Activated naive CD4-positive, alpha-beta T cell treated with anti-CD3 and anti-CD28 coated beads, Interleukin-2, amount 10 ng/mL, durations not matched to agents 7 days and 5 days (primary cell): ENCODE measurements at regions not wholly inside any gene's neighbourhood (a gene's known extent, or its start where the extent isn't known, plus 50 kb on each side); places are given as distances from the start of the nearest gene placed in this dataset.

Experiments
- CTCF ChIA-PET: fragments of 350-600 bp; sonication (Branson Sonifier 250); formaldehyde crosslinking; loops from one replicate; lab custom pipeline; 2021; ENCODE audit warnings: antibody characterized with exemption; lab: Charles Lee
- DNase-seq: peaks from one replicate; pipeline ENCODE4 v3.0.0-alpha.2; 2020
- H3K27ac Mint-ChIP-seq: one replicate; pipeline ENCODE4 v1.8.0; 2021; ENCODE audit warnings: mild to moderate bottlenecking, moderate library complexity, mixed read lengths
- H3K27me3 Mint-ChIP-seq: one replicate; pipeline ENCODE4 v1.8.0; 2021; ENCODE audit warnings: mild to moderate bottlenecking, mixed read lengths
- H3K36me3 Mint-ChIP-seq: one replicate; pipeline ENCODE4 v1.8.0; 2021; ENCODE audit warnings: mixed read lengths
- H3K4me1 Mint-ChIP-seq: one replicate; pipeline ENCODE4 v1.8.0; 2021; ENCODE audit warnings: mixed read lengths
- H3K4me3 Mint-ChIP-seq: one replicate; pipeline ENCODE4 v1.8.0; 2021; ENCODE audit warnings: mild to moderate bottlenecking, moderate library complexity, mixed read lengths
- H3K9me3 Mint-ChIP-seq: one replicate; pipeline ENCODE4 v1.8.0; 2021; ENCODE audit warnings: mixed read lengths

DNA sequence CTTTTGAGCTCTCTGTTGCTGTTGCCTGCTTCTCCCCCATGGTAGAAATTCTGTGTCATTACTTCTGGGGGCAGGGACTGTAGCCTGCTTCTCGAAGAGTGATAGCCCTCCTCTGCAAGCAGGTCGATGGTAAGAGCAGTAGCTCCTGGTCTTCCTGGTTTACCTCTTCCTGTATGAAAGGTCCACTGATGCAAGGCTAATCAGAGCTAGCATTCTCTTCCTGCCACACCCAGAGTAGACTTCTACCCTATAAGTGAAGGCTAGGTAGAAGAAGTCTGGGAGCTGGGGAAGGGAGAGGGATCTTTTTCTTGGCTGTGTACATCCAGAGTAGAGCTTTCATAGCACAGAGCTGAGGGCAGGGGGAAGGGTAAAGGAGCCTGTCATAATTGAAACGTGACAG lies 357.0 kb downstream of the SQOR start:
- peaks cover 3% of the 10 kb centered on the region for H3K9me3 Mint-ChIP-seq
- H3K4me3 Mint-ChIP-seq = no peak overlapping the region
- DNase-seq = no peak
- CTCF ChIA-PET = no interaction called here
- H3K36me3 Mint-ChIP-seq = no peaks in the 10 kb centered on the region
- H3K4me1 Mint-ChIP-seq = no peaks in the 10 kb centered on the region
- H3K27ac Mint-ChIP-seq = no peak overlapping the region
- H3K27me3 Mint-ChIP-seq = no peaks in the 10 kb centered on the region

DNA sequence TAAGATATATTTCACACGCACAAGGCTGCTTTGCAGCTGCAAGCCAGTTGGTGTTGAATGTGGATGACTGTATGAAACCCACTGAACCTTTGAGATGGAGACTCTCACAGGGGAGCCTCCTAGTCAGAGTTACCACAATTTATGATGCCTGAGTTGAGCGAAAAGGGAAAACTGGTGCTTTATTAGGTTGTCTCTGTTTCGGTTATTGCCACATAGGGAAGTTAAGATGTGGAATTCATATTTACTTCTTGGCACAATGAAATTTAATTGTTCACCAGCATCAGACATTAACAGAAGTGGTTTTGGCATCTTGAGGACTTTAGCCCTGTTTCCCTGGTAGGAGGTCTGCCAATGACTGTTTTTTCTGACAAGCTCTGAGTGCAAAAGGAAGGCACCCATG lies 358.2 kb downstream of the SQOR start:
- Mint-ChIP-seq H3K27me3 (no peaks in the 10 kb centered on the region), H3K27ac (no peak overlapping the region), H3K4me3 (no peak overlapping the region), H3K9me3 (peaks cover 2% of the 10 kb centered on the region), H3K36me3 (no peaks in the 10 kb centered on the region), H3K4me1 (no peaks in the 10 kb centered on the region)
- CTCF ChIA-PET = no interaction called here
- no peak for DNase-seq

DNA sequence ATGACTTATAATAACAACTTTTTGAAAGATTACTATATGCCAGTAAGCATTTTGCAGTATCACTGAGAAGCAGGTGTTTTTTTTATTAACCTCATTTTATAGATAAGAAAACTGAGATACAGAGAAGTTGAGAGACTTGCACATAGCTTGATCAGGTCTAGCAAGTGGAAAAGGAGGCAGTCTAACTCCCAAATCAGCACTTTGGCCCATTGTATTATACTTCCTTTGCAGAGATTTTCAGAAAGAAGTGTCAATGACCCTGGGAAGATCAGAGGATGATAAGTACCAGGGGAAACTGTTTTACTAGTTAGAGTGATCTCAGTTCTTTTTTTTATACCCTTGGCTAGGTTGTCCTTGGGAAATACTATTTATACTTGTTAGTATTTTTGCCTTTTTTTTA lies 358.7 kb downstream of the SQOR start:
- Mint-ChIP-seq H3K36me3 (no peaks in the 10 kb centered on the region), H3K9me3 (peaks cover 2% of the 10 kb centered on the region), H3K4me3 (no peak overlapping the region), H3K27ac (no peak overlapping the region), H3K4me1 (no peaks in the 10 kb centered on the region), H3K27me3 (no peaks in the 10 kb centered on the region)
- CTCF ChIA-PET = no interaction called here
- DNase-seq = no peak

DNA sequence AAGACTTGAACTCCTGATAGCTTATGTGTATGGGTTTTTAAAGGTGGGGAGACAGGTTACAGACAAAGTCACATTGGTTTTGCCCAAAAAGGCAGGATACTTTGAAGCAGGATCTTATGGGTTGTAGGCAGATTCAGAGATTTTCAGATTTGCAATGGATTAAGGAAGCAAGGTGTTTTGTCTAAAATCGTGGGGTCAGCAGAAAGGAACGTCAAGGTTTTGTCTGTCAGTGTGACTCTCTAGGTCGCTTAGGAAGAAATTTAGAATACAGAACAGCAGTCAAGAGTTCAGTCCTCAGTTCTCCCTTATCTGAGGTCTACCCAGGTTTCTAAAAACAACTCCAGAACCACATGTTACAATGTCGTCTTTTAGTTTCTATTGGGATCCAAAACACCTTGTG lies 361.0 kb downstream of the SQOR start:
- Mint-ChIP-seq H3K9me3 (no peaks in the 10 kb centered on the region), H3K4me1 (no peaks in the 10 kb centered on the region), H3K36me3 (no peaks in the 10 kb centered on the region), H3K27ac (no peak overlapping the region), H3K4me3 (no peak overlapping the region), H3K27me3 (no peaks in the 10 kb centered on the region)
- CTCF ChIA-PET = no interaction called here
- no peak for DNase-seq

DNA sequence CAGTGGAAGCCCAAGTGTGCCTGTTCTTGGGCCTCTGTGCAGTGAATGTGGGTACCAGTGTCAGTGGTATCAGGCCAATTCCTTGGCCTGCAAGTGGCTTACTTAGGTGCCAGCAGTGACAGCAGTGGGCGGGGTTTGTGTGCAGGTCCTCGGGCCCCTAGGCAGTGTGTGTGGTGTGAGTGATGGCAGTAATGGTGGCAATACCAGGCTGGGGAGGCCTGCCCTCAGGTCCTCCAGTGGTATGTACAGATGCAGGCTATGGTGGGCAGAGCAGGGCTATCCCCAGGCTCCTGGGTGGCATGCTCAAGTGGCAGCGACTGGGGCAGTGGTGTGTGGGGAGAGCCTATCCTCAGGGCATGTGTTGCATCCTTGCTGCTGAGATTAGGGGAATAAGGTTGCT lies 379.7 kb downstream of the SQOR start:
- CTCF ChIA-PET = no interaction called here
- Mint-ChIP-seq H3K27me3 (no peaks in the 10 kb centered on the region), H3K4me3 (no peak overlapping the region), H3K27ac (no peak overlapping the region), H3K4me1 (no peaks in the 10 kb centered on the region), H3K9me3 (peaks cover 24% of the 10 kb centered on the region), H3K36me3 (no peaks in the 10 kb centered on the region)
- DNase-seq = no peak

- no peaks in the 10 kb centered on the region for H3K27me3 Mint-ChIP-seq
- CTCF ChIA-PET = no interaction called here
- H3K4me3 Mint-ChIP-seq = no peak overlapping the region
- peaks cover 2% of the 10 kb centered on the region for H3K9me3 Mint-ChIP-seq
- no peak overlapping the region for H3K27ac Mint-ChIP-seq
- no peaks in the 10 kb centered on the region for H3K36me3 Mint-ChIP-seq
- no peaks in the 10 kb centered on the region for H3K4me1 Mint-ChIP-seq
- DNase-seq = no peak
Observed at GRCh38 chr15:46034755-46035154, 399.9 kb downstream of the SQOR start.

- no peaks in the 10 kb centered on the region for H3K27me3 Mint-ChIP-seq
Observed at GRCh38 chr15:46039703-46040102, 404.9 kb downstream of the SQOR start.

GRCh38 chr15:46041905-46042304 lies 407.1 kb downstream of the SQOR start:
- Mint-ChIP-seq H3K9me3 (peaks cover 3% of the 10 kb centered on the region), H3K27me3 (no peaks in the 10 kb centered on the region), H3K36me3 (no peaks in the 10 kb centered on the region), H3K27ac (no peak overlapping the region), H3K4me1 (no peaks in the 10 kb centered on the region), H3K4me3 (no peak overlapping the region)
- CTCF ChIA-PET = no interaction called here
- DNase-seq = no peak

More at GRCh38 chr15:46039703-46040102, 404.9 kb downstream of the SQOR start:
- no peaks in the 10 kb centered on the region for H3K36me3 Mint-ChIP-seq
- DNase-seq = no peak
- H3K9me3 Mint-ChIP-seq = peaks cover 2% of the 10 kb centered on the region
- CTCF ChIA-PET = no interaction called here
- no peak overlapping the region for H3K27ac Mint-ChIP-seq
- no peak overlapping the region for H3K4me3 Mint-ChIP-seq
- H3K4me1 Mint-ChIP-seq = no peaks in the 10 kb centered on the region

GRCh38 chr15:46059921-46060594 lies 425.2 kb downstream of the SQOR start:
- CTCF ChIA-PET = no interaction called here

DNA sequence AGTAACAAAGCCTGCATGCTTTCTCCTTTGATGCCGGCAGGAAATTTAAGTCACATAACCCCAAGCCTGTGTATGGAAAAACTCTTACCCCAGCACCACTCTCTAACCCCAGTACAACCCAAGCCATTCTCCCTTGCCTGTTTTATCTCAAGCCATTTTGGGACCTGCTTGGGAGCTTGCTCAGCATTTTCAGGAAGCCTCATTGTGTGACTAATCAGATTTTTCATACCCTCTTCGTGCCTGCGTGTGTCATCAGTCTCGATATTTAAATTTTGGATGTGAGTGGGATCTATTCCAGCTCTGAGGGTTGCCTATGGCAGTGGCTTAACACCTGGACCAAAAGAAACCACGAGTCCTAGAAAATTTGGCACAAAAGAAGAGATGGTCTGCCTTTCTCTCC lies 426.2 kb downstream of the SQOR start:
- Mint-ChIP-seq H3K27me3 (no peaks in the 10 kb centered on the region), H3K4me3 (no peak overlapping the region), H3K9me3 (peaks cover 2% of the 10 kb centered on the region), H3K4me1 (no peaks in the 10 kb centered on the region), H3K27ac (no peak overlapping the region), H3K36me3 (no peaks in the 10 kb centered on the region)
- DNase-seq = no peak
- CTCF ChIA-PET = no interaction called here

More at GRCh38 chr15:46059921-46060594, 425.2 kb downstream of the SQOR start:
- Mint-ChIP-seq H3K27ac (no peak overlapping the region), H3K4me1 (no peaks in the 10 kb centered on the region), H3K36me3 (no peaks in the 10 kb centered on the region), H3K27me3 (no peaks in the 10 kb centered on the region), H3K9me3 (peaks cover 2% of the 10 kb centered on the region), H3K4me3 (no peak overlapping the region)
- DNase-seq = no peak

DNA sequence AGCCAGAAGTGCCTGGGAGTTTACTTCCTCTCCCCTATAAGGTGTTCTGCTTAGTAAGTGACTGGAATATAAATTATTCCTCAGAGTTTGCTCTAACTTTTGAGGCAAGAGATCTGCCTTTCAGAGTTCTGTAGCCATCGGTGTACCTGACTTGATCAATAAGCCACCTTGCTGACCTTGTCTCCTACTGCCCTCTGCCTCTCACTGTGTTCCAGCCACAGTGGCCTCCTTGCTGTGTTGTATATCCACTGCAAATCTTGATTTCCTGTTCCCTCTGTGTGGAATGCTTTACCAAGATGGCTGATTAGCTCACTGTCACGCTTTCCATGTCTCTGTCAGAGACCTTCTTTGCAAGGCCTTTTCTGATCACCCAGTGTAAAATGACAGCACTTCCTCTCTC lies 442.4 kb downstream of the SQOR start:
- Mint-ChIP-seq H3K4me3 (no peak overlapping the region), H3K36me3 (no peaks in the 10 kb centered on the region), H3K27ac (no peak overlapping the region), H3K27me3 (no peaks in the 10 kb centered on the region), H3K4me1 (no peaks in the 10 kb centered on the region), H3K9me3 (no peaks in the 10 kb centered on the region)
- no peak for DNase-seq
- CTCF ChIA-PET = no interaction called here

GRCh38 chr15:46079046-46079445 lies 444.2 kb downstream of the SQOR start:
- H3K4me3 Mint-ChIP-seq = no peak overlapping the region
- no peaks in the 10 kb centered on the region for H3K27me3 Mint-ChIP-seq
- no peaks in the 10 kb centered on the region for H3K4me1 Mint-ChIP-seq
- no peak for DNase-seq
- H3K9me3 Mint-ChIP-seq = no peaks in the 10 kb centered on the region
- CTCF ChIA-PET = no interaction called here
- no peaks in the 10 kb centered on the region for H3K36me3 Mint-ChIP-seq
- no peak overlapping the region for H3K27ac Mint-ChIP-seq

DNA sequence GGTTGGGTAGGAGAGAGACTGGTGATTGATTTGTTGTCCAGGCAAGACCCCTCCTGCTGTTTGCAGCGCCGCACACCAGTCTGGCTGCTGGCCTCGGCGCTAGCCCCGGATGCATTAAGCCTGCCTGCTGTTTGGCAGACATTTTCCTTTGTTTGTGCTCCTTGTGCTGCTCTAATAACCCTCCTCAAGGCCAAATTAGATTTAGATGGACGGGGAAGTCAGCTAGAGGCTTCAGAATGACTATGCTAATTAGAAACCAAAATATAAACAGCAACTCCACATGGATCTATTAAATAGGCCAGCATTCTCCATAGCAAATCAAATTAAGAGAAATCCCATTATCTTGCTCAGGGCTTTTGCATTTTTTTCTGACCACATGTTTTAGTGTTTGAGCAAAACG lies 445.2 kb downstream of the SQOR start:
- H3K4me3 Mint-ChIP-seq = no peak overlapping the region
- no peaks in the 10 kb centered on the region for H3K36me3 Mint-ChIP-seq
- no peaks in the 10 kb centered on the region for H3K4me1 Mint-ChIP-seq
- no peak overlapping the region for H3K27ac Mint-ChIP-seq
- CTCF ChIA-PET = no interaction called here
- H3K27me3 Mint-ChIP-seq = no peaks in the 10 kb centered on the region
- no peak for DNase-seq
- H3K9me3 Mint-ChIP-seq = no peaks in the 10 kb centered on the region

- DNase-seq = no peak
- no peak overlapping the region for H3K27ac Mint-ChIP-seq
- no peaks in the 10 kb centered on the region for H3K4me1 Mint-ChIP-seq
- H3K27me3 Mint-ChIP-seq = no peaks in the 10 kb centered on the region
- H3K9me3 Mint-ChIP-seq = no peaks in the 10 kb centered on the region
- CTCF ChIA-PET = interaction anchor here (0.9 kb wide), 1 partner anchor 223 kb away, joined by 3 read pairs; no protein-coding TSS in a partner anchor
- H3K36me3 Mint-ChIP-seq = no peaks in the 10 kb centered on the region
- no peak overlapping the region for H3K4me3 Mint-ChIP-seq
Observed at GRCh38 chr15:46088486-46089445, 453.9 kb downstream of the SQOR start.

DNA sequence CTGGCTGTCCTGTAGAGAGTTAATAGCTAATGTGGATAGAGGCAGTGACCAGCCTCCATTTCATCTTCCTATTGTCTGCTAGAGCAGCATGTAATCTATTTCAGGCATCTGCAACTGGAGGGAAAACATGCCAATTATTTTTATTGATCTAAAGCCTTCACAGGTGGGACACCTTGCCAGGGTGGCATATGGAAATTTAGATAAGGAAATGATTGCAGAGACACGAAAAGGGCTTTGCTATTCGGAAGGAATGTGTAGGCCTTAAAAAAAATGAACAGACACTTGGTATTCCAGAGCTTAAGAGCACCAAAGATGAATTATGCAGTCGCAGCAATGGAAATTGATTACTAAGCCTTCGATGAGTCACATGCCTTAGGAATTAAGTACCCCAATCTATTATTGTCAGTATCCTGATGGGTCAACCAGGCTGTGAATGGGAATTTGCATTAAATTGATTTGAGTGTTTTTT lies 454.7 kb downstream of the SQOR start:
- no peak for DNase-seq
- H3K9me3 Mint-ChIP-seq = no peaks in the 10 kb centered on the region
- H3K27ac Mint-ChIP-seq = no peak overlapping the region
- H3K36me3 Mint-ChIP-seq = no peaks in the 10 kb centered on the region
- CTCF ChIA-PET = interaction anchor here (1.3 kb wide), 1 partner anchor 10 kb away, joined by 3 read pairs; no protein-coding TSS in a partner anchor
- H3K4me1 Mint-ChIP-seq = no peaks in the 10 kb centered on the region
- no peaks in the 10 kb centered on the region for H3K27me3 Mint-ChIP-seq
- no peak overlapping the region for H3K4me3 Mint-ChIP-seq
